OCI-LY3 (cell line): ENCODE measurements at regions not wholly inside any gene's neighbourhood (a gene's known extent, or its start where the extent isn't known, plus 50 kb on each side); places are given as distances from the start of the nearest gene placed in this dataset.

Experiments
- CTCF ChIP-seq: fragments of 200-600, 300-600 bp; sonication (generic); IDR thresholded peaks from 2 replicates; pipeline ENCODE4 v1.5.1; 2014; ENCODE audit warnings: antibody characterized with exemption, low read length, low read depth
- EZH2phosphoT487 ChIP-seq: fragments of 200-600 bp; shearing (Covaris generic); IDR thresholded peaks from 2 replicates; pipeline ENCODE4 v1.6.1; 2018; ENCODE audit warnings: antibody characterized with exemption, mixed run types, low read depth

DNA sequence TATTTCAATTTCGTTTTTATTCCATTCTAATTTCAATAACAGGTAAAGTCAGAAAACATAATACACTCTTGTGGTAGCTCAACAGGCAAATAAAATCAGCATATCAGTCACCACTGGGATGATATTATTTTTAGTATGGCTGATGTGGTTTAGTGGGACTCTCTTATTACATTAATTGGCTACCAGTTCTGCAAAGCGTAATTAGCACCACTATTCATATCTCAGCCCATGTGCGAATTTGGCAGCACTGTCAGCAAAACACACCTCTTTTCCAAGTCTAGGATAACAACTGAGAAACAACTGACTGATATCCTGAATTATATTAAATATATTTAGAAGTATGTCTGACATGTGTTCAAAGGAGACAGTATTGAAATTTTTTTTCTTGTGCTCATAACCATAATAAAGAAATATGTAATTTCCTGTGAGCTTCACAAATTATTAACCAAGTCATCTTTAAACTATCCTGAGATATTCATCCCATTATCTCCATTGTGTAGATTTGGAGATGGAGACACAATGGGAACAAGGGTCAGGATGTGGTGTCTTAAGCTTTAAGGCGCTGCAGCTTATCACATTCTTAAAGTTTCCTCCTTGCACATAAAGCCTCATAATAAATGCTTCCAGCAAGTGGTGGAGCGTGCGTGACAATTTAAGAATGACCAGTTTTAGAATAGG is 212.4 kb downstream of the TLE1 start:
- no peak for TF ChIP-seq CTCF
- TF ChIP-seq EZH2phosphoT487: no peak
